Large intestine (tissue), 3 donors: ENCODE measurements at regions not wholly inside any gene's neighbourhood (a gene's known extent, or its start where the extent isn't known, plus 50 kb on each side); places are given as distances from the start of the nearest gene placed in this dataset.
"Not testable (repeated sequence)": the region's sequence is repeated elsewhere in the genome, so short reads cannot be mapped to it uniquely, and the experiment has no call there.

Experiments used
- DNase-seq, 2 donors: peaks; one replicate each; pipeline versions ENCODE4 v3.0.0 to v3.0.0-alpha.2; 2013
- H3K27ac ChIP-seq: one replicate; pipeline ENCODE4 v1.5.1; 2013; ENCODE audit warnings: low read length
- H3K27me3 ChIP-seq: 2 replicates; pipeline ENCODE4 v1.6.1; 2013; ENCODE audit warnings: low read length; ENCODE audit not compliant: control insufficient read depth, insufficient read depth
- H3K36me3 ChIP-seq: 2 replicates; pipeline ENCODE4 v1.6.1; 2013; ENCODE audit warnings: low read length; ENCODE audit not compliant: control insufficient read depth, insufficient read depth
- H3K4me1 ChIP-seq: one replicate; pipeline ENCODE4 v1.6.1; 2013; ENCODE audit warnings: low read length; ENCODE audit not compliant: control insufficient read depth, insufficient read depth
- H3K4me3 ChIP-seq: one replicate; pipeline ENCODE4 v1.5.1; 2013; ENCODE audit warnings: low read length
- H3K9me3 ChIP-seq: one replicate; pipeline ENCODE4 v1.6.1; 2013; ENCODE audit warnings: mild to moderate bottlenecking, low read depth, low read length, moderate library complexity; ENCODE audit not compliant: control insufficient read depth
- WGBS: methylation state at CpG from one replicate; pipeline ENCODE4 v1.1.5; 2013; ENCODE audit warnings: low lambda C conversion rate; ENCODE audit not compliant: insufficient coverage; 5-methylcytosine and 5-hydroxymethylcytosine counted together

- 60% methylated on average over 1 of the region's 2 CpGs for WGBS
- DNase-seq = no peak
- Histone ChIP-seq H3K27ac (no peak overlapping the region), H3K4me1 (no peaks in the 10 kb centered on the region), H3K27me3 (no peaks in the 10 kb centered on the region), H3K9me3 (no peaks in the 10 kb centered on the region), H3K36me3 (no peaks in the 10 kb centered on the region), H3K4me3 (no peak overlapping the region)
Observed at GRCh38 chr6:14412026-14412425, 294.5 kb downstream of the CD83 start.

GRCh38 chr6:14415452-14415851, 297.9 kb downstream of the CD83 start:
- Histone ChIP-seq H3K4me3 (no peak overlapping the region), H3K27me3 (no peaks in the 10 kb centered on the region)

GRCh38 chr6:14417377-14417776, 299.8 kb downstream of the CD83 start:
- no peak for DNase-seq
- no peak overlapping the region for H3K4me3 ChIP-seq
- H3K36me3 ChIP-seq = no peaks in the 10 kb centered on the region
- no peaks in the 10 kb centered on the region for H3K4me1 ChIP-seq
- H3K9me3 ChIP-seq = no peaks in the 10 kb centered on the region
- H3K27ac ChIP-seq = no peak overlapping the region
- no peaks in the 10 kb centered on the region for H3K27me3 ChIP-seq
- no CpG with 5 or more reads among the region's 2 CpGs for WGBS

More at GRCh38 chr6:14415452-14415851, 297.9 kb downstream of the CD83 start:
- Histone ChIP-seq H3K27ac (no peak overlapping the region), H3K9me3 (no peaks in the 10 kb centered on the region), H3K36me3 (no peaks in the 10 kb centered on the region), H3K4me1 (no peaks in the 10 kb centered on the region)
- no CpG with 5 or more reads among the region's 3 CpGs for WGBS
- no peak for DNase-seq

- not testable (repeated sequence) for H3K9me3 ChIP-seq, H3K36me3 ChIP-seq, H3K27ac ChIP-seq, H3K4me1 ChIP-seq, DNase-seq, H3K27me3 ChIP-seq, H3K4me3 ChIP-seq
- WGBS = no CpG with 5 or more reads among the region's 7 CpGs
Observed at GRCh38 chr6:14419224-14419623, 301.7 kb downstream of the CD83 start.

GRCh38 chr6:14422061-14422460, 304.5 kb downstream of the CD83 start:
- no peaks in the 10 kb centered on the region for H3K36me3 ChIP-seq
- no peak for DNase-seq
- H3K9me3 ChIP-seq = no peaks in the 10 kb centered on the region
- H3K27me3 ChIP-seq = no peaks in the 10 kb centered on the region
- no peak overlapping the region for H3K27ac ChIP-seq
- H3K4me3 ChIP-seq = no peak overlapping the region
- no CpG with 5 or more reads among the region's 6 CpGs for WGBS
- H3K4me1 ChIP-seq = no peaks in the 10 kb centered on the region

GRCh38 chr6:14422917-14423316, 305.3 kb downstream of the CD83 start:
- no peak overlapping the region for H3K27ac ChIP-seq
- WGBS = no CpG with 5 or more reads among the region's 2 CpGs
- H3K9me3 ChIP-seq = no peaks in the 10 kb centered on the region
- H3K4me3 ChIP-seq = no peak overlapping the region
- no peaks in the 10 kb centered on the region for H3K4me1 ChIP-seq
- no peak for DNase-seq
- no peaks in the 10 kb centered on the region for H3K36me3 ChIP-seq
- no peaks in the 10 kb centered on the region for H3K27me3 ChIP-seq

GRCh38 chr6:14423330-14423729, 305.8 kb downstream of the CD83 start:
- no peak overlapping the region for H3K4me3 ChIP-seq
- H3K4me1 ChIP-seq = no peaks in the 10 kb centered on the region
- no peak overlapping the region for H3K27ac ChIP-seq
- H3K9me3 ChIP-seq = no peaks in the 10 kb centered on the region
- H3K36me3 ChIP-seq = no peaks in the 10 kb centered on the region
- no peak for DNase-seq
- no peaks in the 10 kb centered on the region for H3K27me3 ChIP-seq
- WGBS = 100% methylated on average over 1 of the region's 5 CpGs

GRCh38 chr6:14423955-14424354, 306.4 kb downstream of the CD83 start:
- H3K36me3 ChIP-seq = no peaks in the 10 kb centered on the region
- no peak overlapping the region for H3K4me3 ChIP-seq
- DNase-seq = no peak
- no peak overlapping the region for H3K27ac ChIP-seq
- WGBS = 100% methylated on average over 2 of the region's 6 CpGs
- H3K27me3 ChIP-seq = no peaks in the 10 kb centered on the region
- no peaks in the 10 kb centered on the region for H3K4me1 ChIP-seq
- H3K9me3 ChIP-seq = no peaks in the 10 kb centered on the region

- Histone ChIP-seq H3K27ac (no peak overlapping the region), H3K27me3 (no peaks in the 10 kb centered on the region), H3K36me3 (no peaks in the 10 kb centered on the region), H3K4me1 (no peaks in the 10 kb centered on the region), H3K9me3 (no peaks in the 10 kb centered on the region), H3K4me3 (no peak overlapping the region)
- DNase-seq = no peak
- WGBS = 100% methylated on average over 3 of the region's 6 CpGs
Observed at GRCh38 chr6:14425805-14426204, 308.2 kb downstream of the CD83 start.

- no CpG with 5 or more reads among the region's 2 CpGs for WGBS
- H3K27ac ChIP-seq = no peak overlapping the region
- no peak overlapping the region for H3K4me3 ChIP-seq
- no peaks in the 10 kb centered on the region for H3K9me3 ChIP-seq
- no peaks in the 10 kb centered on the region for H3K27me3 ChIP-seq
- no peaks in the 10 kb centered on the region for H3K4me1 ChIP-seq
- H3K36me3 ChIP-seq = no peaks in the 10 kb centered on the region
- DNase-seq = no peak
Observed at GRCh38 chr6:14426281-14426680, 308.7 kb downstream of the CD83 start.

GRCh38 chr6:14428269-14428668, 310.7 kb downstream of the CD83 start:
- H3K36me3 ChIP-seq = no peaks in the 10 kb centered on the region
- no peak for DNase-seq
- H3K27ac ChIP-seq = no peak overlapping the region
- no peaks in the 10 kb centered on the region for H3K27me3 ChIP-seq
- whole genome bisulfite sequencing = 100% methylated on average over 1 of the region's 3 CpGs
- no peaks in the 10 kb centered on the region for H3K9me3 ChIP-seq
- H3K4me1 ChIP-seq = no peaks in the 10 kb centered on the region
- H3K4me3 ChIP-seq = no peak overlapping the region
